ENCODE measurements at regions not wholly inside any gene's neighbourhood (a gene's known extent, or its start where the extent isn't known, plus 50 kb on each side); places are given as distances from the start of the nearest gene placed in this dataset.

DNA sequence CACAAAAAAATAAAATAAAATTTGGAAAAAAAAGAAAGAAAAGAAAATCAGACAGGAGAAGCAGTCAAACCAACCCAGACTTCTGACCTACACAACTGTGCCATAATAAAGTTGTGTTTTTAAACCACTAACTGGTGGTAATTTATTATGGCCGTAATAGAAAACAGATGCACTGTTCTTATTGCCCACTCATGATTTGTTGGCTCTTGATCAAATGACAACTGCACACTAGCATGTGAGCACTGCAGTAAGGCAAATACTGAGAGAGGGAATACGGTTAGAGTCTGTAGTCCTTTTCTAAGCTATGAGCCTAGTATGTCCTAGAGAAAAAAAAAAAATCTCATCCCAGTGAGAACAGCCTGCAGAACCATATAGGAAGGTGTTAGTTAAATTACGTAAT is 61.2 kb upstream of the TNR start:
- no peak overlapping the region for H3K4me3 Mint-ChIP-seq
- DNase-seq (ENCODE audit: low spot score), result no peak
- H3K4me1 Mint-ChIP-seq (ENCODE audit: low read depth), result no peaks in the 10 kb centered on the region
- no peaks in the 10 kb centered on the region for H3K9me3 Mint-ChIP-seq
- H3K27ac Mint-ChIP-seq, result no peak overlapping the region
- no peaks in the 10 kb centered on the region for H3K36me3 Mint-ChIP-seq (ENCODE audit: low read depth)
- H3K27me3 Mint-ChIP-seq (ENCODE audit: low read depth), result no peaks in the 10 kb centered on the region

DNA sequence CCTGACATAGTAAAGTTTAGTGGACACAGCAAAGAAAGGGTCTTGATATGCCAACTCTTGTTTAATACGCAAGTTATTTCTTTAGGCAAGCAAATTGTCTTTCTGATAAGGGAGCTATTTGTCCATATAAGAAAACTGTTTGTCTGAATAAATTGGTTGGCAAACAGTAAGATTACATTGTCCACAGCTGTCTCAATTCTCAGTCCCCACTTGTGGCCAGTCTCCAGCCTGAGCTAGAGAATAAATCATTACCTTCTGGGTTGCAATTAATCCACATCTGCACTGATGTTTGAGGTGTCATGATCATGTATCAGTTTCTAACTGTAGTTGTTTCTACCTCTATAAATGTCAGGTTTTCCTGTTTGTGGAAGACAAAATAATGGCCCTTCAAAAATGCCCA is 60.0 kb upstream of the TNR start:
- Mint-ChIP-seq H3K9me3 (no peaks in the 10 kb centered on the region), H3K4me3 (no peak overlapping the region), H3K27ac (no peak overlapping the region), H3K36me3 (ENCODE audit: low read depth) (no peaks in the 10 kb centered on the region), H3K27me3 (ENCODE audit: low read depth) (no peaks in the 10 kb centered on the region), H3K4me1 (ENCODE audit: low read depth) (no peaks in the 10 kb centered on the region)
- no peak for DNase-seq (ENCODE audit: low spot score)

DNA sequence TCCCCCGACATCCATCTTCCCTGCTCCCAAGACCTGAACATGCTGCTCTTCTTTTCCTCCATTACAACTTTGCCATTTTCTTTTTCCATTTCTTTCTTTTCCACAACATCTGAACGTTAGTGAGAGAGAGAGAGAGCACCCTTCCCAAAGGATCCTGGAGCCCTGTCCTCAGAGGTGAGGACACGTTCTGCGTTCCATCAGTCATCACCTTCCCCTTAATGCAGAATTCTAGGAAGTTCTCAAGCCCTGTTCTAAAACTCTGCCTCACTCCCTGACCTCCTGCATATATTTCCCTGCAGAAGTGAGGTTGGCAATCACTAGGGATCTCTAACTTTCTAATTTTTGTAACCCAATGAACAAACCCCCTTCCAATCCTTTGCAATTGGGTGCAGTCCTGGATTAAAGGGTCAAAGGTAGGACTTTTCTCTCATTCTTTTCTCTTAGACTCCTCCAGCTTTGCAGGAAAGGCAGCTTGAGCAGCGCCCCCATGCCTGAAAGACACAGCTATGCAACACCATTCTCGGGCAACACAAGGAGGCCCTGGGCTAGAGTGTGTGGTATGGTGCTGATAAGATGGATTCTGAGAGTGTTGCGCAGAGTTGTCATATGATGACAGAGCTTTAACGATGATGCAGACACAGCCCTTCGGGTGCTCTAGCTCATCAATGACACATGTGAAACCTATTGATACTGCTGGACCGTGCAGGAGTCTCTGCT is 59.2 kb upstream of the TNR start:
- DNase-seq (ENCODE audit: low spot score), result no peak
- Mint-ChIP-seq H3K4me3 (no peak overlapping the region), H3K36me3 (ENCODE audit: low read depth) (no peaks in the 10 kb centered on the region), H3K4me1 (ENCODE audit: low read depth) (no peaks in the 10 kb centered on the region), H3K27me3 (ENCODE audit: low read depth) (no peaks in the 10 kb centered on the region), H3K27ac (no peak overlapping the region), H3K9me3 (no peaks in the 10 kb centered on the region)

DNA sequence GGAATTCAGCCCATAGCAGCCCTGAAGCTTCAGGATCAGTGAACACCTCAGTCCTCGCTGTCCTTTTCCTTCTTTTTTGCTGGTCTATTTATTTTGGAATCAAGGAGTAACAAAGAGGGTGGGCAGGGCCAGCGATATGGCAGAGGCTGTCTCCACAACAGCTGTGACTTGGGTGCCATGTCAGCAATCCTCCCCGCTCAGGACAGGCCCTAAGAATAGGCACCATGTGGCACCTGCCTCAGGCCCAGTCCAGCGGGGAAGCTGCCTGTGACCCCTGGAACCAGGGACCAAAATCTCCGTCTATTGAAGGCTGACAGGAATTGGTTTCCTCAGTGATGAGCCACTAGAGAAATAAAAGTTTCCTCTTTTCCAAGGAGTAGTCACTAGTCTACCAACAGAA is 58.6 kb upstream of the TNR start:
- no peak for DNase-seq (ENCODE audit: low spot score)
- H3K27ac Mint-ChIP-seq, result no peak overlapping the region
- H3K9me3 Mint-ChIP-seq, result no peaks in the 10 kb centered on the region
- H3K36me3 Mint-ChIP-seq (ENCODE audit: low read depth), result no peaks in the 10 kb centered on the region
- no peak overlapping the region for H3K4me3 Mint-ChIP-seq
- H3K27me3 Mint-ChIP-seq (ENCODE audit: low read depth), result no peaks in the 10 kb centered on the region
- no peaks in the 10 kb centered on the region for H3K4me1 Mint-ChIP-seq (ENCODE audit: low read depth)

DNA sequence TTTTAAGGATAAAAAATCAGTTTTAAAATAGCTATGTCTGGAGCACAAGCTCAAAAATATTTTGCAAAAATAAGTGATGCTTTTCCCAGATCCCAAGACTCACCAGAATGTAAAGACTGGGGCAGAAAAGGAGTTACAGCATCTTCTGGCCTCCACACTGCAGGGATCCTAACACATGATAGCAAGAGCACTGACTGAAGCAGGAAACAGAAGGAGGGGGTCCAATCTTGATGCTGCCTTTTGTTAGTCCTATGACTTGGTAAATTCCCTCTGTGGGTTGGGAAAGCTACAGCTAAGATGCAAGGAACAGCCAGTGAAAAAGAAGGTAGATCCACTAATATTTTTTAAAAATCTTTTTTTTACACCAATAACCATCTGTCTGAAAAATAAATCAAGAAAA is 54.2 kb upstream of the TNR start:
- Mint-ChIP-seq H3K9me3 (no peaks in the 10 kb centered on the region), H3K27me3 (ENCODE audit: low read depth) (peaks cover 3% of the 10 kb centered on the region), H3K4me3 (no peak overlapping the region), H3K36me3 (ENCODE audit: low read depth) (no peaks in the 10 kb centered on the region), H3K4me1 (ENCODE audit: low read depth) (no peaks in the 10 kb centered on the region), H3K27ac (no peak overlapping the region)
- no peak for DNase-seq (ENCODE audit: low spot score)

DNA sequence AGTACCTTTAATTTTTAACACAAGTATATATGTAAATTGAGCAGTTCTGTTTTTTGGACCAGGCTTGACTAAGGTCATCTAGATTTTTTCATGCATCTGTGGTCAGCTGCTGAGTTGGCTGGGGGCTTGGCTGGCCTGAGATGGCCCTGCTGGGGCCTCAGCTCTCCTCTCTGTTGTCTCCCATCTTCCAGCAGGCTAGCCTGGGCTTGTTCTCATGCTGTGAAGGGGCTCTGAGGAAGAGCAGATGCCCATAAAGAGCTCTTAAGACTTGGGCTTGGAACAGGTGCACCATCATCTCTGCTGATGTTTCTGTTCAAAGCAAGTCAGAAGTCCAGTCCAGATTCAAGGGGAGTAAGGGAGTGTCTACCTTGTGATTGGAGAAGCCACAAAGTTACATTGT is 51.2 kb upstream of the TNR start:
- peaks cover 3% of the 10 kb centered on the region for H3K27me3 Mint-ChIP-seq (ENCODE audit: low read depth)
- H3K9me3 Mint-ChIP-seq, result no peaks in the 10 kb centered on the region
- H3K4me1 Mint-ChIP-seq (ENCODE audit: low read depth), result no peaks in the 10 kb centered on the region
- no peak overlapping the region for H3K4me3 Mint-ChIP-seq
- no peak for DNase-seq (ENCODE audit: low spot score)
- H3K27ac Mint-ChIP-seq, result no peak overlapping the region
- H3K36me3 Mint-ChIP-seq (ENCODE audit: low read depth), result no peaks in the 10 kb centered on the region

DNA sequence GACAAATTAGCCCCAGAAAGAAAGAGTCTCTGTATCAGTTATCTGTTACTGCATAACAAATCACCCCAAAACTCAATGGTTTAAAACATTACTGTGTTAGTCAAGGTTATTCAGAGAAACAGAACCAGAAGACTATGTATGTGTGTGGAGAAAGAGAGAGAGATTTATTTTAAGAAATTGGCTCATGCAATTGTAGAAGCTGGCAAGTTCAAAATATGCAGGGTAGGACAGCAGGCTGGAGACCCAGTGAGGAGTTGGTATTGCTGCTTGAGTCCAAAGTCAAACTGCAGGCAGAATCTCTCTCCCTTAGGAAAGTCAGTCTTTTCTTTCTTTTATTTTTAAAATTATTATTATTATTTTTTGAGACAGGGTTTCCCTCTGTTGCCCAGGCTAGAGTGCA is 50.2 kb upstream of the TNR start:
- H3K36me3 Mint-ChIP-seq (ENCODE audit: low read depth), result no peaks in the 10 kb centered on the region
- H3K4me1 Mint-ChIP-seq (ENCODE audit: low read depth), result no peaks in the 10 kb centered on the region
- H3K27ac Mint-ChIP-seq, result no peak overlapping the region
- no peaks in the 10 kb centered on the region for H3K9me3 Mint-ChIP-seq
- no peak for DNase-seq (ENCODE audit: low spot score)
- peaks cover 3% of the 10 kb centered on the region for H3K27me3 Mint-ChIP-seq (ENCODE audit: low read depth)
- H3K4me3 Mint-ChIP-seq, result no peak overlapping the region

Data from T-helper 2 cell treated with Interferon-gamma antibody and Interleukin-4, amounts not matched to agents 5 μg/mL and 100 μg/mL, for 36 hours (primary cell).